ENCODE measurements at regions not wholly inside any gene's neighbourhood (a gene's known extent, or its start where the extent isn't known, plus 50 kb on each side); places are given as distances from the start of the nearest gene placed in this dataset.

- TF ChIP-seq EZH2 (IDR thresholded peaks at IDR 0.05) (no peak), POLR2AphosphoS5 (IDR thresholded peaks at IDR 0.05; ENCODE audit: borderline replicate concordance, low read depth, low read length) (no peak), FOXP2 (optimal IDR thresholded peaks at IDR 0.05; ENCODE audit: control extremely low read depth, extremely low read length, insufficient read depth) (no peak)
Observed at GRCh38 chr3:21962456-21962855, 211.4 kb upstream of the ZNF385D start.

All from SK-N-MC (cell line).